ENCODE measurements at regions not wholly inside any gene's neighbourhood (a gene's known extent, or its start where the extent isn't known, plus 50 kb on each side); places are given as distances from the start of the nearest gene placed in this dataset.

GRCh38 chr21:22132358-22133071 lies 1134.3 kb downstream of the NCAM2 start:
- DNase-seq (ENCODE audit: low read depth, low spot score): no peak
- Histone ChIP-seq H4K20me1 (ENCODE audit: control insufficient read depth, insufficient read depth) (no peaks in the 10 kb centered on the region), H3K9me3 (replicated peaks; ENCODE audit: control insufficient read depth, insufficient read depth, low read length) (no peaks in the 10 kb centered on the region; the same call in 2 of the 3 replicates), H3K79me2 (ENCODE audit: control insufficient read depth, insufficient read depth, low read length) (no peaks in the 10 kb centered on the region), H3K9ac (ENCODE audit: control insufficient read depth, insufficient read depth, low read length) (no peak overlapping the region), H3K4me2 (ENCODE audit: control insufficient read depth, insufficient read depth) (no peak overlapping the region), H3K27me3 (replicated peaks in 1 of 2; ENCODE audit: control insufficient read depth in 2 of 2, insufficient read depth in 2 of 2, low read length in 1 of 2) (no peaks in the 10 kb centered on the region), H2AFZ (ENCODE audit: control insufficient read depth, low read depth, low read length) (no peak overlapping the region), H3K4me3 (no peak overlapping the region), H3K27ac (ENCODE audit: control insufficient read depth, insufficient read depth) (no peak overlapping the region), H3K4me1 (ENCODE audit: control insufficient read depth, insufficient read depth, low read length) (no peaks in the 10 kb centered on the region), H3K36me3 (ENCODE audit: control insufficient read depth in 2 of 2, insufficient read depth in 2 of 2, low read length in 1 of 2) (no peaks in the 10 kb centered on the region)
- SMC1A ChIA-PET (ENCODE audit: uncharacterized antibody, unreplicated experiment): no interaction called here
- no peak for FAIRE-seq
- in situ Hi-C loops (cut with MboI): no loop called here
- ATAC-seq: no peak
- no TSS peak for BruUV-seq (replicated peaks)
- intact Hi-C loops (cut with micrococcal nuclease; ENCODE audit: unreplicated experiment): no loop called here
- RAD21 ChIA-PET (ENCODE audit: unreplicated experiment): no interaction called here
- POLR2A ChIA-PET: no interaction called here
- TF ChIP-seq PBX3 (IDR thresholded peaks at IDR 0.05; ENCODE audit: insufficient replicate concordance, low read depth, low read length) (no peak), RUNX3 (IDR thresholded peaks at IDR 0.05; ENCODE audit: low read length) (no peak), SIX5 (IDR thresholded peaks at IDR 0.05; ENCODE audit: low read depth, low read length, severe bottlenecking) (no peak), YBX1 (IDR thresholded peaks at IDR 0.05) (no peak), TAF1 (IDR thresholded peaks at IDR 0.05; ENCODE audit: borderline replicate concordance, low read depth, low read length) (no peak), CBX5 (IDR thresholded peaks at IDR 0.05; ENCODE audit: low read depth) (no peak)
- CTCF ChIA-PET: interaction anchor here (0.6 kb wide), 1 partner anchor 246 kb away, joined by 3 read pairs; no protein-coding TSS in a partner anchor
- WGBS (ENCODE audit: insufficient coverage, insufficient replicate concordance, low lambda C conversion rate, missing lambda C conversion rate): 6% methylated on average over 5 of the region's 5 CpGs

- H3K9me3 ChIP-seq (replicated peaks; ENCODE audit: control insufficient read depth, insufficient read depth, low read length): no peaks in the 10 kb centered on the region; the same call in 2 of the 3 replicates
- H3K79me2 ChIP-seq (ENCODE audit: control insufficient read depth, insufficient read depth, low read length): no peaks in the 10 kb centered on the region
- H3K27ac ChIP-seq (ENCODE audit: control insufficient read depth, insufficient read depth): no peak overlapping the region
- no peak overlapping the region for H3K4me2 ChIP-seq (ENCODE audit: control insufficient read depth, insufficient read depth)
- ATAC-seq (no peak), FAIRE-seq (no peak), DNase-seq (ENCODE audit: low read depth, low spot score) (no peak)
- no peaks in the 10 kb centered on the region for H3K4me1 ChIP-seq (ENCODE audit: control insufficient read depth, insufficient read depth, low read length)
- in situ Hi-C loops (cut with MboI): no loop called here
- no peak overlapping the region for H2AFZ ChIP-seq (ENCODE audit: control insufficient read depth, low read depth, low read length)
- whole genome bisulfite sequencing (ENCODE audit: insufficient coverage, insufficient replicate concordance, low lambda C conversion rate, missing lambda C conversion rate): 42% methylated on average over 3 of the region's 3 CpGs
- intact Hi-C loops (cut with micrococcal nuclease; ENCODE audit: unreplicated experiment): no loop called here
- no peaks in the 10 kb centered on the region for H4K20me1 ChIP-seq (ENCODE audit: control insufficient read depth, insufficient read depth)
- H3K27me3 ChIP-seq (replicated peaks in 1 of 2; ENCODE audit: control insufficient read depth in 2 of 2, insufficient read depth in 2 of 2, low read length in 1 of 2): no peaks in the 10 kb centered on the region
- H3K4me3 ChIP-seq: no peak overlapping the region
- no TSS peak for BruUV-seq (replicated peaks)
- ChIA-PET SMC1A (ENCODE audit: uncharacterized antibody, unreplicated experiment) (no interaction called here), POLR2A (no interaction called here), RAD21 (ENCODE audit: unreplicated experiment) (no interaction called here), CTCF (no interaction called here)
- H3K36me3 ChIP-seq (ENCODE audit: control insufficient read depth in 2 of 2, insufficient read depth in 2 of 2, low read length in 1 of 2): no peaks in the 10 kb centered on the region
- no peak overlapping the region for H3K9ac ChIP-seq (ENCODE audit: control insufficient read depth, insufficient read depth, low read length)
- TF ChIP-seq PML (IDR thresholded peaks at IDR 0.05; ENCODE audit: low read length) (no peak), SMAD5 (IDR thresholded peaks at IDR 0.05; ENCODE audit: low read depth) (no peak), ZNF217 (IDR thresholded peaks at IDR 0.05) (no peak), SREBF2 (IDR thresholded peaks at IDR 0.05; ENCODE audit: low read length) (no peak), REST (IDR thresholded peaks at IDR 0.05; ENCODE audit: low read depth, low read length) (no peak), MYC (IDR thresholded peaks at IDR 0.05; ENCODE audit: insufficient read depth, insufficient read length, insufficient replicate concordance, low read length, severe bottlenecking) (no peak), JUNB (IDR thresholded peaks at IDR 0.05) (no peak), ZSCAN29 (IDR thresholded peaks at IDR 0.05) (no peak), STAT1 (conservative IDR thresholded peaks at IDR 0.05) (no peak), LARP7 (IDR thresholded peaks at IDR 0.05) (no peak)
Observed at GRCh38 chr21:22136740-22137139, 1138.5 kb downstream of the NCAM2 start.
